H9 (cell line): ENCODE measurements at regions not wholly inside any gene's neighbourhood (a gene's known extent, or its start where the extent isn't known, plus 50 kb on each side); places are given as distances from the start of the nearest gene placed in this dataset.

ENCODE experiments used
- DNase-seq: peaks from one replicate; pipeline ENCODE4 v3.0.0-alpha.2; 2017
- H2AFZ ChIP-seq: one replicate; pipeline ENCODE4 v1.6.1; 2013; ENCODE audit warnings: mild to moderate bottlenecking, low read length, control low read depth, moderate library complexity
- H2AK5ac ChIP-seq: 2 replicates; pipeline ENCODE4 v1.6.1; 2013; ENCODE audit warnings: low read length, control low read depth, mixed read lengths; ENCODE audit not compliant: insufficient read length
- H2BK120ac ChIP-seq: one replicate; pipeline ENCODE4 v1.6.1; 2013; ENCODE audit warnings: low read depth, mild to moderate bottlenecking, low read length, control low read depth, inconsistent platforms; ENCODE audit not compliant: poor library complexity, severe bottlenecking
- H2BK12ac ChIP-seq: 2 replicates; pipeline ENCODE4 v1.6.1; 2013; ENCODE audit warnings: low read length, control low read depth, mixed read lengths, low read depth; ENCODE audit not compliant: insufficient read length
- H2BK15ac ChIP-seq: 2 replicates; pipeline ENCODE4 v1.6.1; 2013; ENCODE audit warnings: low read depth, low read length, control low read depth
- H2BK20ac ChIP-seq: one replicate; pipeline ENCODE4 v1.6.1; 2013; ENCODE audit warnings: low read depth, mild to moderate bottlenecking, low read length, control low read depth, inconsistent platforms; ENCODE audit not compliant: poor library complexity, severe bottlenecking
- H2BK5ac ChIP-seq: 2 replicates; pipeline ENCODE4 v1.6.1; 2013; ENCODE audit warnings: low read length, control low read depth, mixed read lengths; ENCODE audit not compliant: insufficient read length
- H3K14ac ChIP-seq: 2 replicates; pipeline ENCODE4 v1.6.1; 2013; ENCODE audit warnings: low read length, control low read depth; ENCODE audit not compliant: insufficient read depth
- H3K18ac ChIP-seq: 2 replicates; pipeline ENCODE4 v1.6.1; 2013; ENCODE audit warnings: low read depth, mild to moderate bottlenecking, mixed read lengths, low read length, control low read depth; ENCODE audit not compliant: insufficient read length
- H3K23ac ChIP-seq: 2 replicates; pipeline ENCODE4 v1.6.1; 2013; ENCODE audit warnings: low read length, control low read depth, mixed read lengths, low read depth; ENCODE audit not compliant: insufficient read length
- H3K23me2 ChIP-seq: 2 replicates; pipeline ENCODE4 v1.6.1; 2013; ENCODE audit warnings: low read depth, mild to moderate bottlenecking, mixed read lengths, low read length, control low read depth; ENCODE audit not compliant: insufficient read length, poor library complexity, severe bottlenecking
- H3K27ac ChIP-seq: 2 replicates; pipeline ENCODE4 v1.5.1; 2013; ENCODE audit warnings: low read length, control low read depth, mixed read lengths, low read depth; ENCODE audit not compliant: insufficient read length
- H3K27me3 ChIP-seq: 2 replicates; pipeline ENCODE4 v1.6.1; 2013; ENCODE audit warnings: low read length, control low read depth, inconsistent platforms; ENCODE audit not compliant: insufficient read depth
- H3K4ac ChIP-seq: 2 replicates; pipeline ENCODE4 v1.6.1; 2013; ENCODE audit warnings: low read depth, mild to moderate bottlenecking, control low read depth, inconsistent platforms, low read length, moderate library complexity
- H3K4me1 ChIP-seq: 2 replicates; pipeline ENCODE4 v1.6.1; 2013; ENCODE audit warnings: low read length, control low read depth, inconsistent platforms; ENCODE audit not compliant: insufficient read depth
- H3K4me2 ChIP-seq: 2 replicates; pipeline ENCODE4 v1.6.1; 2013; ENCODE audit warnings: low read length, control low read depth, mixed read lengths; ENCODE audit not compliant: insufficient read length, insufficient read depth
- H3K56ac ChIP-seq: 2 replicates; pipeline ENCODE4 v1.6.1; 2013; ENCODE audit warnings: low read depth, mild to moderate bottlenecking, mixed read lengths, low read length, control low read depth; ENCODE audit not compliant: insufficient read length
- H3K79me1 ChIP-seq: 2 replicates; pipeline ENCODE4 v1.6.1; 2013; ENCODE audit warnings: low read depth, mild to moderate bottlenecking, moderate library complexity, low read length, control low read depth, inconsistent platforms; ENCODE audit not compliant: insufficient read depth, poor library complexity, severe bottlenecking
- H3K79me2 ChIP-seq: 2 replicates; pipeline ENCODE4 v1.6.1; 2013; ENCODE audit warnings: low read length, control low read depth, inconsistent platforms; ENCODE audit not compliant: insufficient read depth
- H3K9ac ChIP-seq: 2 replicates; pipeline ENCODE4 v1.6.1; 2013; ENCODE audit warnings: low read length, control low read depth, mixed read lengths; ENCODE audit not compliant: insufficient read length; ENCODE audit errors: extremely low read depth
- H3K9me3 ChIP-seq: one replicate; pipeline ENCODE4 v1.6.1; 2013; ENCODE audit warnings: low read depth, low read length, inconsistent platforms; ENCODE audit not compliant: control insufficient read depth
- H3T11ph ChIP-seq: one replicate; pipeline ENCODE4 v1.6.1; 2013; ENCODE audit warnings: mild to moderate bottlenecking, low read length, control low read depth, inconsistent platforms
- H4K20me1 ChIP-seq: one replicate; pipeline ENCODE4 v1.6.1; 2013; ENCODE audit not compliant: control insufficient read depth, insufficient read length, insufficient read depth
- H4K5ac ChIP-seq: 2 replicates; pipeline ENCODE4 v1.6.1; 2013; ENCODE audit warnings: low read depth, mild to moderate bottlenecking, mixed read lengths, low read length, control low read depth; ENCODE audit not compliant: insufficient read length
- H4K8ac ChIP-seq: replicated peaks from 2 replicates; pipeline ENCODE4 v1.6.1; 2013; ENCODE audit warnings: low read length, control low read depth, mixed read lengths, low read depth; ENCODE audit not compliant: insufficient read length
- H4K91ac ChIP-seq: 2 replicates; pipeline ENCODE4 v1.6.1; 2013; ENCODE audit warnings: low read depth, mild to moderate bottlenecking, moderate library complexity, mixed read lengths, low read length, control low read depth; ENCODE audit not compliant: insufficient read length
- H3K27ac Mint-ChIP-seq, 3 experiments: 2 replicates in 2 of 3; 3 replicates in 1 of 3; pipeline ENCODE4 v1.8.0; 2020 to 2021; ENCODE audit warnings: mixed read lengths in 3 of 3, mild to moderate bottlenecking in 1 of 3, moderate library complexity in 1 of 3
- H3K27me3 Mint-ChIP-seq: 2 replicates; pipeline ENCODE4 v1.8.0; 2021; ENCODE audit warnings: low read depth, mild to moderate bottlenecking, moderate library complexity, mixed read lengths
- H3K36me3 Mint-ChIP-seq, 3 experiments: 2 replicates in 2 of 3; 3 replicates in 1 of 3; pipeline ENCODE4 v1.8.0; 2020 to 2021; ENCODE audit warnings: low read depth in 3 of 3, mixed read lengths in 3 of 3; ENCODE audit not compliant: insufficient read depth in 1 of 3
- H3K4me1 Mint-ChIP-seq, 2 experiments: 2 replicates each; pipeline ENCODE4 v1.8.0; 2020; ENCODE audit warnings: mixed read lengths in 2 of 2
- H3K4me3 Mint-ChIP-seq, 2 experiments: 2 replicates in 1 of 2; 3 replicates in 1 of 2; pipeline ENCODE4 v1.8.0; 2020 to 2021; ENCODE audit warnings: mild to moderate bottlenecking in 2 of 2, mixed read lengths in 2 of 2, moderate library complexity in 1 of 2
- H3K9me3 Mint-ChIP-seq, 2 experiments: 2 replicates in 1 of 2; 3 replicates in 1 of 2; pipeline ENCODE4 v1.8.0; 2020; ENCODE audit warnings: mild to moderate bottlenecking in 2 of 2, mixed read lengths in 2 of 2, moderate library complexity in 1 of 2
- WGBS: extraction: QIAGEN DNeasy Blood & Tissue Kit; methylation state at CpG from one replicate; pipeline ENCODE4 v1.1.7; 2013; ENCODE audit warnings: missing lambda C conversion rate, low lambda C conversion rate, mixed read lengths; ENCODE audit not compliant: insufficient read length; ENCODE audit errors: extremely low coverage; 5-methylcytosine and 5-hydroxymethylcytosine counted together
- TF ChIP-seq, protein P1 (sequence below): fragments of 200-600 bp; sonication (generic); conservative IDR thresholded peaks from 3 replicates; pipeline ENCODE4 v1.8.0; 2021; ENCODE audit warnings: antibody characterized with exemption, mild to moderate bottlenecking

DNA sequence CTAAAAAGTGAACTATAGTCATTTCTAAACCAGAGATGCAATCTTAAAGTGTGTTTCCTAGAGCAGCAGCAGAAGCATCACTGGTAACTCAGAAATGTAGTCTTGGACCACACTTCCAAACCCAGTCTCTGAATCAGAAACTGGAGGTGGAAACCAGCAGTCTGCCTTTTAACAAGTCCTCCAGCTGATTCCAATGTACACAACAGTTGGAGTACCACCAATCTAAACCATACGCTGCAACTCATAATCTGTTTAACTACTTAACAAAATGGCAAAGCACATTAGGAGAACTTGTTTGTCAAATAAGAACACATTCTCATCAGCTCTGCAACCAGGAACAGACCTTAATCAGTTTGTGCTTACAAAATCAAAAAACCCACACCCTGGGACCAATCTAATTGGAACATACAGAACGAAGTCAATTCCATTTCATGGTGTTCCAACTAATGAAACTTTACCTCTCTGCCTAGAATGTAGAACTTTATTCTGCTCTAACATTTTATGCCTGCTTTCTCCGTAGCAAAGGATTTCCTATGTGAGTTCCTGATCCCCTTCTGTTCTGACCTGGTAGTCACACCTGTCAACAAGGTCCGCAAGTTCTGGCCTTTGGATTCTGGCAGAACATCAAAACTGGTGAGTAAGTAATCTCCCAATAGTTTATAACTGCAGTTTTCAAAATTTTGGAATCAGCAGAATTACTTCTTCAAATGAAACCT lies 390.4 kb downstream of the HTR1B start:
- H4K8ac ChIP-seq, result no peak overlapping the region

More for the DNA sequence above, 390.4 kb downstream of the HTR1B start:
- H2BK15ac ChIP-seq, result no peak overlapping the region
- H2AK5ac ChIP-seq, result no peak overlapping the region
- no peak overlapping the region for H3K14ac ChIP-seq
- no peak overlapping the region for H3K23ac ChIP-seq
- no peak overlapping the region for H3K9ac ChIP-seq
- H3K18ac ChIP-seq, result no peak overlapping the region
- H3T11ph ChIP-seq, result no peak overlapping the region
- no peaks in the 10 kb centered on the region for H3K23me2 ChIP-seq
- DNase-seq, result no peak
- H3K27ac ChIP-seq, result no peak overlapping the region
- H3K4ac ChIP-seq, result no peak overlapping the region
- Mint-ChIP-seq H3K27ac (no peak overlapping the region), H3K4me3 (no peak overlapping the region), H3K9me3 (no peaks in the 10 kb centered on the region), H3K36me3 (no peaks in the 10 kb centered on the region; a peak in 1 of 7 replicates), H3K4me1 (peaks cover 17 to 22% of the 10 kb centered on the region in 2 experiments), H3K27me3 (no peaks in the 10 kb centered on the region)
- no peaks in the 10 kb centered on the region for H4K20me1 ChIP-seq
- H2BK120ac ChIP-seq, result no peak overlapping the region
- H2BK12ac ChIP-seq, result no peak overlapping the region
- H3K79me1 ChIP-seq, result no peaks in the 10 kb centered on the region
- H3K79me2 ChIP-seq, result no peaks in the 10 kb centered on the region
- no peak overlapping the region for H4K5ac ChIP-seq
- no peaks in the 10 kb centered on the region for H3K9me3 ChIP-seq
- no peak overlapping the region for H2BK5ac ChIP-seq
- TF ChIP-seq, protein P1, sequence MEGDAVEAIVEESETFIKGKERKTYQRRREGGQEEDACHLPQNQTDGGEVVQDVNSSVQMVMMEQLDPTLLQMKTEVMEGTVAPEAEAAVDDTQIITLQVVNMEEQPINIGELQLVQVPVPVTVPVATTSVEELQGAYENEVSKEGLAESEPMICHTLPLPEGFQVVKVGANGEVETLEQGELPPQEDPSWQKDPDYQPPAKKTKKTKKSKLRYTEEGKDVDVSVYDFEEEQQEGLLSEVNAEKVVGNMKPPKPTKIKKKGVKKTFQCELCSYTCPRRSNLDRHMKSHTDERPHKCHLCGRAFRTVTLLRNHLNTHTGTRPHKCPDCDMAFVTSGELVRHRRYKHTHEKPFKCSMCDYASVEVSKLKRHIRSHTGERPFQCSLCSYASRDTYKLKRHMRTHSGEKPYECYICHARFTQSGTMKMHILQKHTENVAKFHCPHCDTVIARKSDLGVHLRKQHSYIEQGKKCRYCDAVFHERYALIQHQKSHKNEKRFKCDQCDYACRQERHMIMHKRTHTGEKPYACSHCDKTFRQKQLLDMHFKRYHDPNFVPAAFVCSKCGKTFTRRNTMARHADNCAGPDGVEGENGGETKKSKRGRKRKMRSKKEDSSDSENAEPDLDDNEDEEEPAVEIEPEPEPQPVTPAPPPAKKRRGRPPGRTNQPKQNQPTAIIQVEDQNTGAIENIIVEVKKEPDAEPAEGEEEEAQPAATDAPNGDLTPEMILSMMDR, result no peak
- no peaks in the 10 kb centered on the region for H3K27me3 ChIP-seq
- H3K4me1 ChIP-seq, result peaks cover 3% of the 10 kb centered on the region
- H2BK20ac ChIP-seq, result no peak overlapping the region
- no CpG with 5 or more reads among the region's 4 CpGs for WGBS
- no peak overlapping the region for H4K91ac ChIP-seq
- no peak overlapping the region for H3K56ac ChIP-seq
- no peak overlapping the region for H2AFZ ChIP-seq
- no peak overlapping the region for H3K4me2 ChIP-seq
